Caco-2 (cell line): ENCODE measurements at regions not wholly inside any gene's neighbourhood (a gene's known extent, or its start where the extent isn't known, plus 50 kb on each side); places are given as distances from the start of the nearest gene placed in this dataset.

Experiments
- BruUV-seq: library from RNA; stranded (reverse); fragments of 400-500 nt; replicated peaks from 2 replicates; lab custom pipeline; 2021; lab: Mats Ljungman, UMichigan
- CTCF ChIA-PET: fragments of 300-600 bp; sonication (Branson Sonifier 250); formaldehyde crosslinking; loops from one replicate; lab custom pipeline; 2022; ENCODE audit warnings: antibody characterized with exemption; lab: Charles Lee
- POLR2A ChIA-PET: fragments of 300-600 bp; sonication (Branson Sonifier 250); formaldehyde crosslinking; loops from one replicate; lab custom pipeline; 2022; ENCODE audit warnings: antibody characterized with exemption; lab: Charles Lee
- DNase-seq, 2 experiments: peaks; one replicate each; pipeline versions ENCODE4 v3.0.0 to v3.0.0-alpha.2; 2020 to 2022
- H3K27me3 ChIP-seq: replicated peaks from 2 replicates; pipeline ENCODE4 v1.6.0; 2011; ENCODE audit warnings: low read length; ENCODE audit not compliant: control insufficient read depth, insufficient read depth
- H3K36me3 ChIP-seq: 2 replicates; pipeline ENCODE4 v1.5.1; 2011; ENCODE audit warnings: low read length; ENCODE audit not compliant: control insufficient read depth, insufficient read depth
- H3K4me1 ChIP-seq: fragments of 250-450 bp; sonication (Bioruptor Pico); 2 replicates; pipeline ENCODE4 v1.5.1; 2020; ENCODE audit warnings: mild to moderate bottlenecking
- H3K4me3 ChIP-seq: 2 replicates; pipeline ENCODE4 v1.5.1; 2011; ENCODE audit warnings: low read depth, mild to moderate bottlenecking, control low read depth, low read length
- H3K9me3 ChIP-seq: fragments of 250-450 bp; sonication (Bioruptor Pico); 2 replicates; pipeline ENCODE4 v1.5.1; 2020; ENCODE audit warnings: mild to moderate bottlenecking, moderate library complexity
- H3K27ac Mint-ChIP-seq: one replicate; pipeline ENCODE4 v1.8.0; 2022; ENCODE audit warnings: mixed read lengths; ENCODE audit not compliant: unreplicated experiment
- H3K27me3 Mint-ChIP-seq: one replicate; pipeline ENCODE4 v1.8.0; 2022; ENCODE audit warnings: mixed read lengths; ENCODE audit not compliant: insufficient read depth, unreplicated experiment
- H3K36me3 Mint-ChIP-seq: one replicate; pipeline ENCODE4 v1.8.0; 2022; ENCODE audit warnings: mild to moderate bottlenecking, mixed read lengths; ENCODE audit not compliant: insufficient read depth, unreplicated experiment
- H3K4me1 Mint-ChIP-seq: one replicate; pipeline ENCODE4 v1.8.0; 2022; ENCODE audit warnings: low read depth, mixed read lengths; ENCODE audit not compliant: unreplicated experiment
- H3K4me3 Mint-ChIP-seq: one replicate; pipeline ENCODE4 v1.8.0; 2022; ENCODE audit warnings: mild to moderate bottlenecking, moderate library complexity, mixed read lengths; ENCODE audit not compliant: unreplicated experiment
- H3K9me3 Mint-ChIP-seq: one replicate; pipeline ENCODE4 v1.8.0; 2022; ENCODE audit warnings: mixed read lengths; ENCODE audit not compliant: unreplicated experiment
- CTCF ChIP-seq, 2 experiments: fragments of 200-600 bp in 1 of 2; IDR thresholded peaks; 1 replicate in 1 of 2; 2 replicates in 1 of 2; pipeline versions ENCODE4 v1.5.1 to v1.8.0; 2011 to 2022; ENCODE audit warnings: antibody characterized with exemption in 1 of 2, control low read depth in 1 of 2, inconsistent platforms in 1 of 2, low read depth in 1 of 2, low read length in 1 of 2, mild to moderate bottlenecking in 1 of 2, moderate library complexity in 1 of 2; ENCODE audit not compliant: insufficient read depth in 1 of 2, severe bottlenecking in 1 of 2, unreplicated experiment in 1 of 2
- intact Hi-C: fragments of 100-400 bp; cut with micrococcal nuclease; formaldehyde crosslinking; loops from one replicate; pipeline ENCODE4 v1.10.0; 2022; ENCODE audit not compliant: unreplicated experiment

GRCh38 chr2:196291873-196292800, 120.8 kb upstream of the STK17B start:
- Mint-ChIP-seq H3K27ac (no peak overlapping the region), H3K4me1 (peaks cover 21% of the 10 kb centered on the region), H3K4me3 (no peak overlapping the region), H3K36me3 (no peaks in the 10 kb centered on the region), H3K27me3 (no peaks in the 10 kb centered on the region), H3K9me3 (peaks cover 9% of the 10 kb centered on the region)
- TF ChIP-seq CTCF (IDR thresholded peaks at IDR 0.05; ENCODE audit: insufficient read depth in 1 of 2, low read depth in 1 of 2, low read length in 1 of 2, severe bottlenecking in 1 of 2, unreplicated experiment in 1 of 2) = no peak
- intact Hi-C loops = no loop called here
- Histone ChIP-seq H3K27me3 (no peaks in the 10 kb centered on the region), H3K4me3 (no peak overlapping the region), H3K4me1 (peaks cover 28% of the 10 kb centered on the region), H3K9me3 (no peaks in the 10 kb centered on the region), H3K36me3 (no peaks in the 10 kb centered on the region)
- no peak for DNase-seq
- ChIA-PET POLR2A (no interaction called here), CTCF (no interaction called here)
- BruUV-seq = no TSS peak

- peaks cover 28% of the 10 kb centered on the region for H3K4me1 ChIP-seq
- H3K9me3 ChIP-seq = no peaks in the 10 kb centered on the region
- Mint-ChIP-seq H3K4me3 (no peak overlapping the region), H3K27ac (no peak overlapping the region), H3K36me3 (no peaks in the 10 kb centered on the region), H3K27me3 (no peaks in the 10 kb centered on the region), H3K4me1 (peaks cover 21% of the 10 kb centered on the region), H3K9me3 (peaks cover 9% of the 10 kb centered on the region)
- ChIA-PET CTCF (interaction anchor here (1.0 kb wide), 1 partner anchor 43 kb away, joined by 3 read pairs; no protein-coding TSS in a partner anchor), POLR2A (no interaction called here)
- H3K36me3 ChIP-seq = no peaks in the 10 kb centered on the region
- DNase-seq = no peak
- intact Hi-C loops = loop anchor here (1.0 kb wide), 2 partner anchors 18 to 34 kb away; no protein-coding TSS in a partner anchor
- H3K27me3 ChIP-seq = no peaks in the 10 kb centered on the region
- BruUV-seq = no TSS peak
- no peak for TF ChIP-seq CTCF (IDR thresholded peaks at IDR 0.05; ENCODE audit: insufficient read depth in 1 of 2, low read depth in 1 of 2, low read length in 1 of 2, severe bottlenecking in 1 of 2, unreplicated experiment in 1 of 2)
- H3K4me3 ChIP-seq = no peak overlapping the region
These were observed 122.6 kb upstream of the STK17B start for GRCh38 chr2:196293751-196294515.

GRCh38 chr2:196294516-196294909, 123.1 kb upstream of the STK17B start:
- intact Hi-C loops = loop anchor here (1.0 kb wide), 2 partner anchors 18 to 34 kb away; no protein-coding TSS in a partner anchor
- no TSS peak for BruUV-seq
- CTCF ChIA-PET = interaction anchor here (1.0 kb wide), 1 partner anchor 43 kb away, joined by 3 read pairs; no protein-coding TSS in a partner anchor
- POLR2A ChIA-PET = no interaction called here
- Mint-ChIP-seq H3K4me3 (no peak overlapping the region), H3K4me1 (peaks cover 21% of the 10 kb centered on the region), H3K27ac (no peak overlapping the region), H3K27me3 (no peaks in the 10 kb centered on the region), H3K9me3 (peaks cover 9% of the 10 kb centered on the region), H3K36me3 (no peaks in the 10 kb centered on the region)
- Histone ChIP-seq H3K27me3 (no peaks in the 10 kb centered on the region), H3K9me3 (no peaks in the 10 kb centered on the region), H3K36me3 (no peaks in the 10 kb centered on the region), H3K4me3 (no peak overlapping the region), H3K4me1 (peaks cover 28% of the 10 kb centered on the region)
- TF ChIP-seq CTCF (IDR thresholded peaks at IDR 0.05; ENCODE audit: insufficient read depth in 1 of 2, low read depth in 1 of 2, low read length in 1 of 2, severe bottlenecking in 1 of 2, unreplicated experiment in 1 of 2) = no peak
- DNase-seq = no peak
